ENCODE measurements at regions not wholly inside any gene's neighbourhood (a gene's known extent, or its start where the extent isn't known, plus 50 kb on each side); places are given as distances from the start of the nearest gene placed in this dataset.

- TF ChIP-seq CTCF (IDR thresholded peaks at IDR 0.05) (no peak), POLR2A (IDR thresholded peaks at IDR 0.05) (no peak)
Measured at GRCh38 chr17:5913641-5914040, 156.5 kb upstream of the WSCD1 start.

Data from Peyer's patch (tissue), 4 donors.